ENCODE measurements at regions not wholly inside any gene's neighbourhood (a gene's known extent, or its start where the extent isn't known, plus 50 kb on each side); places are given as distances from the start of the nearest gene placed in this dataset.

- TF ChIP-seq CTCF (IDR thresholded peaks at IDR 0.05; ENCODE audit: borderline replicate concordance, extremely low read depth, low read length, poor library complexity, severe bottlenecking) = no peak
- TF ChIP-seq EZH2 (IDR thresholded peaks at IDR 0.05; ENCODE audit: borderline replicate concordance, low read depth, low read length, severe bottlenecking) = no peak
These were observed 336.7 kb upstream of the ZNF717 start for GRCh38 chr3:76122007-76122406.

Measured in DND-41 (cell line).